Activated effector memory CD4-positive, alpha-beta T cell treated with Interleukin-2 at 50 U/mL for 16 hours (primary cell): ENCODE measurements at regions not wholly inside any gene's neighbourhood (a gene's known extent, or its start where the extent isn't known, plus 50 kb on each side); places are given as distances from the start of the nearest gene placed in this dataset.

Experiments used
- DNase-seq: peaks from one replicate; pipeline ENCODE4 v3.0.0-alpha.2; 2020

DNA sequence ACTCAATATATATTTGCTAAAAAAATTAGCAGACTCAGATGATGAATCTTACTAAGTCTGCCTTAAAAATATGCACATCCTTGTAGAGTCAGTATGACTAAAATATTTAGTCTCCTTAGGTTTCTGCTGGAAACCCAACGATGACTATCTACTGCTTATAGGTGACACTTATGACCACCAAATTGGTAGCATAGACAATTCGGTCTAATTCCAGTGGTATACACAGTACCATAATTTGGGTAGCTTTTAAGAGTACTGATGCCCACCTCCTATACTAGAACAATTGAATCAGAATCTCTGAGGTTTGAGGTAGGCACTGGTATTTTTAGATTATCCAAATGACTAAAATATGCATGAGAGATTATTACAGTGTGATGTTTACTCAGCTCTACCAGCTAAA, 740.8 kb upstream of the ZEB2 start:
- no peak for DNase-seq

DNA sequence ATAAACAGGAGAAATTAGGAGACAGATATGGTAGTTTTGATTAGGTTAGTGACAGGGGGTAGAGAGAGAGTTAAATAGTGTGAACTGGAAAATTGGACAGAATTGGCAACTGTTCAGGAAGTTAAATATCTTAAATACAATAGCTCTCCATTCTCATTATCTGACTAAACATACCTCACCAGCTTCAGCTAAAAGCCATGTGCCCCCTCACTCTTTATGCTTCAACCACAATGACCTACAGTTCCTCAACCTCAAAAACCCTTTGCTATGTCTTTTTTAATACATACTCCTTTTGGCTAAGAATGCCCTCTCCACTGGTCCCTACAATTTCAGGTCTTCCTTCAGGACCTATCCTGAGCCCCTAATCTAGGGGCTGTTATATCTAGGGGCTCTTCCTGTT, 740.2 kb upstream of the ZEB2 start:
- DNase-seq: no peak

DNA sequence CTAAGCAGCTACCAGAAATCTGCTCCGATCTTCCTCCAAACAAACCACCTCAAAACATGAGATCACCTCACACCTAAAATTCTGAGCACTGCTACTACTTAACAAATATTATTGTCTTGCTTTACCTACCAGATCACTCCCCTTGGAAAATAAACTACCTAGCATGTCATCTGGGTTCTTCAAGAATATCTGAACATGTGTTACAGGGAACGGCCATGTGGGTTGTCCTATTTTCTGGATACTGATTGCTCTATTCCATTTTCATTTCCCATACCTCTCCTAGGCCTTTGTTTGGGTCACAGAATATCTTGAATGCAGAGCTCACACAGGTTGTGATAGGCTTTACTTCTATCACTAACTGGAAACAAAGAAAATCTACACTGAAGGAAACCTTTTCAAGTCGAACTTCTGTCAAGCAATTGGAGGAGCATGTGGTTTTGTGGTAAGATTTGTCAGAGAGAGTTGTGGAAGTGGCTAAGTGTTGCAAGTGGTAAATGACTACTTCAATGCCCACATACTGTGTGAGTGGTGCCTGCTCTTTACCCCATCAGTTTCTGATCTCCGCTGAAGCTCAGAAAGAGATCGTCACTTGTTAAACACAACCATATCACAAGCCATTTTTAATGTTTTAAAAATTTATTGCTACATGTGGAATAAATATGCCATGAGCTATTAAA, 739.1 kb upstream of the ZEB2 start:
- DNase-seq: no peak

DNA sequence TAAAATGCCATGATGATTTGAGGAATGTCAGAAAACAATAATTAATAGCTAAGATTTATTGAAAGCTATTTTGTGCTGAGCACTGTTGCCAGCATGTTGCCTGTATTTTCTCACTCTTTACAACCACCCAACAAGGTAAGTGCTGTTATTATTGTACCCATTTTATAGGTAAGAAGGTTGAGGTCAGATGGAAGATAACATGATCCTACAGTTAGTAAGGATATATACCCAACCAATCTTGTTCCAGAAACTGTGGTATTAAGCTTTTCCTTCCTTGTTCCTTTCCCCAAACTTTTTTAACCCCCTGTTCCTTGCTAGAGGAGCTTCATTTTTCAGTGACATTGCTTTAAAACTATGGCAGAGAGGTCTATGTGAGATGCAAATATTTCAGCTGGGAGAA, 738.0 kb upstream of the ZEB2 start:
- DNase-seq: no peak

DNA sequence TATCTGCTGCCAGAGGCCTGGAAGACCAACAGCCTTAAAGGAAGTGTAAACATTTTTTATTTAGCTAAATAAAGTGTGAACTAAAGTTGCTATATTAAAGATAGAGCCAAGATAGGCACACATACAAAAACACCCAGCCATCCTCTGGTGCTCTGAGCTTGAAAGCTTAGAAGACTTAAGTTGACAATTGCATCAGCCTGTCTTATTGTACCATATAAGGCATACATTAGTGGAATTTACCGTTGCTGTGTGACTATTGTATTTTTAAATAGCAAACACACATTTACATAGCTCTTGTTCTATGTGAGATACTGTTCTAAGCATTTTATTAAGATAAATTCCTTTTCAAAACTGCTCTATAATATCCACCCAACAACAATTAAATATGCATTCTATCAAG, 736.6 kb upstream of the ZEB2 start:
- DNase-seq: no peak

DNA sequence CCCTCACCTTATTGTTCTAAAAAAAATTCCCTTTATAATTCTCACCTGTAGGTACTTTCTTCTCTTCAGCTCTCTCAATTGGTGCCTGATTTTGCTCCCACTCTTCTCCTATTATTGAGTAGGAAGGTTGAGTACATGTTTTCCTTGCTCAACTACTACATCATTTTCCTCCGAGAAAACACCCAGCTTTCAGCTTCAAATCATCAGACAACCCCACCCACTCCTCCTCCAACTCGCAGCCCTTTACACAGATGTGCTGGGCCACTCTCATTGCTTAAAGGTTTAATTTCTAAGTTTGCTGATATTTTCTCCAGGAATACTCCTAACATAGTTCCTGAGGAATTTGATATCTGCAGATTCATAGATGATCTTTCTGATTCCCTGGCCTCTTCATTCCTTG, 734.4 kb upstream of the ZEB2 start:
- no peak for DNase-seq

DNA sequence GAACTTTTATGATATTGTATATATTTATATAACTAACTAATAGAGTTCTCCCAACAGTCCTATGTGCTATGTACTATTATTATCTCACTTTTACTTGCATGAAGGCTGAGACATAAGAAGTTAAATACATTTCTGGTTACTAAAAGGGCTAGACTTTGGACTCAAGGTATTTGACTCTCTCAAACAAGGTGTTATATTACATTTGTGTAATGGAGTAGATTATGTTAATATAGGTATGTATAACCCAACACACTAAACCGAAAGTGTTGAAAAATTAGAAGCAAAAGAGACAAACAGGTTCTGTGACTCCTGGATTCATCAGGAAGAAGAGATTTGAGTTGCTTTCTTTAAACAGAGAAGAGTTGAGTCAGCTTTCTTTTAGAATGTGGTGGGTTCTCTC, 733.6 kb upstream of the ZEB2 start:
- no peak for DNase-seq

DNA sequence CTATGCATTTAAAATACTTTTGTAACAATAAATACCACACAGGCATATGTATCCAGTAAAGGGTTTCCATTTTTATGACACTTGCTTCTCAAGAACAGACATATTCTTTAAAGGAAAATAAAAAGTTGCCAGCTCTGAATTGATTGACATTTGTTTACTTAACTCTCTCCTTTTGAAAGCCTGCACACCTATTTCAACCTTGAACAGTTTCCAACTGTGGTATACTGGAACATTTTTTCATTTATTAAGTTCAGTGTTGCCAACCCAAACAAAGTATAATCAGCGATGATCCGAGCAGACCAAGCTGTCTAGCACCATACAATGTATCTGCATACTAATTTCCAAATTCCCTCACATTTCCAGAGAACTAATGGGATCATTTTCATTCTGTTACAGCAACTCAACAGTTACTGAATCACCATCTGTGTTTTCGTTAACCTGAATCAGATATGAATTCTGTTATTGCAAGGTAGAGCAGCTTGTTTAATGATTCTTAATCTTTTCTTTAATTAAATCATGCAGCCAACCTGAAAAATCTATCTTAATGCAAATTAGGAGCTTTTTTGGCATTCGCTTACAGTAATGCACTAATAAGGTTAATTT, 725.5 kb upstream of the ZEB2 start:
- DNase-seq: no peak

GRCh38 chr2:145235312-145235711, 715.4 kb upstream of the ZEB2 start:
- no peak for DNase-seq

DNA sequence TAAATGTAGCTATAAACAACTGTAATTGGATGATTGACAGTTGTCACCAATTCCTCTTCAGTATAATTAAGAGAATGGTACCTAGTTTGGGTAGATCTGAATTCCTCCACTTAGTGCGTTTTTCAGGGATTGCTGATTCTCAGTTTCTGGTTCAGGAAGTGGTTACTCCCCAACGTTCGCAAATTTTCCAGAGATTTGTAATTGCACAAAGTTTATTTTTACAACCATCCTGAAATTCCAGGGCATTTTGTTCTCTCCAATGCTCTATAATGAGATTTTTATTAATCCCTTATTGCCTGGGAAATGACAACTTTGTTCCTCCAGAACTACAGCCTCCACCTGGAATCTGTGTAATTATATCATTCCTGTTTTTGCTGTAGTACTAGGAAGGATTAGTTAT, 710.6 kb upstream of the ZEB2 start:
- no peak for DNase-seq

GRCh38 chr2:145228506-145228905, 708.6 kb upstream of the ZEB2 start:
- no peak for DNase-seq

DNA sequence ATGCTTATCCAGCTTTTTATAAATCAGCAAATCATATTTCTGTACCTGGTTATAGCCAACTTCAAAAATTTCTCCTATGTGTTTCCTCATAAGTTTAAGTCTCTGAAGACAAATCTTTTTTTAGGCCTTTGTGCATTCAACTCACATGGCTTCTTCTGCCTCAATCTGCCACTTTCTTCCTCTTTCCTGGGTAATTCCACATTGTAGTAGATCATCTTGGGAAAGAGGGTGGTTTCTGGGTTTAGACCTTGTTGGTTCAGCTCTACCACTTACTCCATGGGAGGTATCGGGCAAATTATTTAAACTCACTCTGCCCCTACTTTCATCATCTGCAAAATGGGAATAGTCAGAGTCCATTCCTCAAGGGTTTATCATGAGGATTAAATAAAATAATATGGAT, 707.0 kb upstream of the ZEB2 start:
- no peak for DNase-seq

- no peak for DNase-seq
Measured at GRCh38 chr2:145221516-145221915, 701.6 kb upstream of the ZEB2 start.

DNA sequence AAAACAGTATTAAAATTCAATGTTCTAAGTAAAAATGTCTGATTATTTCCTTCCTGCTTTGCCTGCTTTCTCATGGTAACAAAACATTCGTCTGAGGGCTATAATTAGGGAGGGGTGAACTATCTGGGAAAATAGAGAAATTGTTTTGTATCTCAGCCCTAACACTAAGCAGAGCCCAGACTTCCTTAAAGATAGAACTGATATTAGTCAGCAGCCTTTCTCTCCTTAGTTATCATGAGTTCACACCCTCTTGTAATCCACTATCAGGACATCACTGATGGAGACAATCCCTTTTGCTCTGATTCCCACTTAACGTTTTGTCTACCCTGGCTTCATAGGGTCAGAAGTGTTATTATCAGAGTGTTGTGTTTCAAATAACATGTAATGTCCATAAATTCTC, 701.1 kb upstream of the ZEB2 start:
- DNase-seq: no peak

DNA sequence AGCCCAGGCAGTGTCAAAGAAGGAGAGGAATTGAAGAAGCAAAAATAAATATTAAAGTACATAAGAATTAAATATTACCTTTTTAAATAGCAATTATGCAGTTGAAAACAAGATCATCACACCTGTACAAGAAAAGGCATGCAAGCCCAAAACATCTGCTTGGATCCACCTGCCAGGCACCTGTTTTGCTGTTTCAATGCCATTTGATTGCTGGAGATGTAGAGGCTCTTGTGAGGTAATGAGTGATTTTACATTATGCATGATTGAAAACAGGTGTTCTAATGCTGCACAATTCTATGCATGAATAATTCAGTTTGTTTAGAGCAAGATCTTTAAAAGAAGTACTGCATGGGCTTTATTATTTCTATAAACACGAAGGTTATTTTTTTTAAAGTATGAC, 700.6 kb upstream of the ZEB2 start:
- DNase-seq: no peak

GRCh38 chr2:145207884-145208283, 688.0 kb upstream of the ZEB2 start:
- DNase-seq: no peak

- DNase-seq: no peak
Measured at GRCh38 chr2:145206496-145207281, 686.8 kb upstream of the ZEB2 start.

- DNase-seq: no peak
Measured at GRCh38 chr2:145203891-145204290, 684.0 kb upstream of the ZEB2 start.

GRCh38 chr2:145199827-145200706, 680.1 kb upstream of the ZEB2 start:
- DNase-seq: no peak

DNA sequence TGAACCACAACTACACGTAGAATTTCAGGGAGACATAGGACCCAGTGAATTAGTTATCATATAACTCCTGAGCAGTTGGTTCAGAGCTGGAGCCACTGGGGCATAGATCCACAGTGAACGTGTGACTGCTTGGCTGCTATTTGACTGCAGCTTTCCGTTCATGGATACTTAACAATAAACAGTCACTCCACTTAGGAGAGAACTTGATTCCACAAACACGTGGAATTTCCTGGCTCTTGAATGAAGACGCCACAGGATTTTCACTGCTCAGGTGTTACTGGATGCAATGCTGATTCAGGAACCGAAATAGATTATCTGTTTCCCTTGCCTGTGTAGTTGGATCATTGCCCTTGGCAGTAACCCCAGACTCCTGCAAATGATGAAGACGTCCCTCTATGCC, 679.1 kb upstream of the ZEB2 start:
- DNase-seq: no peak

DNA sequence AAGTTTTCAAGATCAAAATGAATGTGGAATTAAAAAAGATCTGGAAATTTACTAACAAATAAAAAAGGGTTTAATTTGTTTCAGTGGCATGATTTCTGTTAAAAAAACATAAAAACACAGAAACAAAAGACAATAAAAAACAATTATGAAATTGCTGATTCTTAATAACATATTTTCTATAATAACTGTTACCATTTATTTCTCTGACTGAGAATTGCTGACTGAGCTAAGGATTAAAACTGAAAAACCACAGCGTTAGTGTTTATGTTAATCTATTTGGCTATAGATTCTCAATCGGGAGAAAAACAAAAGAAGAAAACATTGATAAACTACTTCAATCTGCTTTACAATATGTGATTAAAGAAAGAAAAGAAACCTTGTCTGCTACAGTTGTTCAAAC, 678.6 kb upstream of the ZEB2 start:
- no peak for DNase-seq

DNA sequence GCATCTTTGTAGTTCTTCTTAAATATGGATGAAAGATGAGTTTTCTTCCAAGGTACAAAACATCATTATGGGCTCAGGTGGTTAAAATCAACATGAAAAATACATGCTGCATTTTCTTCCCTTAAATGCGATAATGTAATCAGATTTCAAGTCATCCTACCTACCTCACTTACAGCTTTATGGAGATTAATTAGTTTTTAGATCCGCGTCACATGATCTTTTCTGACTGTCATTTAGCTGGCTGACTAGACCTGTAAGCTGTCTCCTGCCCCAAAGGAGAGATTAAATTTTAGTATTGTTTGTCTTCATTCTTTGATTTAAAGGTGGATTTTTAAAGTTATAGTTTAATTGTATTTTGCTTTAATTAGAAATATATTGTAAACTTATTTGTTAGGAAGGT, 678.0 kb upstream of the ZEB2 start:
- no peak for DNase-seq

DNA sequence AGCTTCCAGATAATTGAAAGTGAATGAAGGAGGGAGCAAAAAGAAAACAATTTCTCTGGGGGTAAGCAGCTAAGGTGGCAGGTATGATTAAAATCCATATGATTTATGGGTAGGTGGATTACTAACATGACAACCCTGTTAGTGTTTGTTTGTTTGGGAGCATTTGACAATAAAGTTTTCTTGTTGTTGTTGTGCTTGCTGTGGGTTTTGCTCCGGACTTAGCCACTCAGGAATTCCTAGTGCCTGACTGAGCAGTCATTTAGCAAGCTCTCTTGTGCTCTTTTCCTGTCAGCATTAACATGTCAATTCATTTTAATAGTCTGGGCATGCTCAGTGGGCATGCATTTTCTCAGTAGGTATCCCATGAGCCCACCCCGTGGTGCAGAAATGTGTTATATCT, 674.8 kb upstream of the ZEB2 start:
- no peak for DNase-seq
